HG02763 (cell line): ENCODE measurements at regions not wholly inside any gene's neighbourhood (a gene's known extent, or its start where the extent isn't known, plus 50 kb on each side); places are given as distances from the start of the nearest gene placed in this dataset.

Experiments used
- ATAC-seq: cut with Tn5 transposase; IDR thresholded peaks from one replicate; pipeline ENCODE4 v1.9.1; 2021; ENCODE audit warnings: mild to moderate bottlenecking, moderate library complexity; ENCODE audit not compliant: unreplicated experiment

DNA sequence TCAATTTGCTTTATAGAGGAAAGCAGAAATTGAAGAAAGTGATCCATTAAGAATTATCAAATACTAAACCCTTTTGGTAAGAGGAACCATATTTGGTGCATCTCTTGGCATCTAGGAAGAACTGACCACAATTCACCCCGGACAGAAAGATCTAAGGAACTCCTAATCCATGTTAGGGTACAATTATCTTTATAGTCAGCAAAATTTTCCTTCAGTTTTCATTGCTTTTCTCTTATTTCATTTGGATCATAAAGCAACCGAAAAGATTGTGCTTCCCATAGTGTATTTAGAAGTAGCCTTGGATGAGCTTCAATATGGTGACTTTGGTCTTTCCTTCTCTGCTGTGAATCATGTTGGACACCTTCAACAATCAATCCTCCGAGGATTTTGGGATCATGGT lies 50.1 kb upstream of the IGFBP5 start:
- no peak for ATAC-seq
